ENCODE measurements at regions not wholly inside any gene's neighbourhood (a gene's known extent, or its start where the extent isn't known, plus 50 kb on each side); places are given as distances from the start of the nearest gene placed in this dataset.

DNA sequence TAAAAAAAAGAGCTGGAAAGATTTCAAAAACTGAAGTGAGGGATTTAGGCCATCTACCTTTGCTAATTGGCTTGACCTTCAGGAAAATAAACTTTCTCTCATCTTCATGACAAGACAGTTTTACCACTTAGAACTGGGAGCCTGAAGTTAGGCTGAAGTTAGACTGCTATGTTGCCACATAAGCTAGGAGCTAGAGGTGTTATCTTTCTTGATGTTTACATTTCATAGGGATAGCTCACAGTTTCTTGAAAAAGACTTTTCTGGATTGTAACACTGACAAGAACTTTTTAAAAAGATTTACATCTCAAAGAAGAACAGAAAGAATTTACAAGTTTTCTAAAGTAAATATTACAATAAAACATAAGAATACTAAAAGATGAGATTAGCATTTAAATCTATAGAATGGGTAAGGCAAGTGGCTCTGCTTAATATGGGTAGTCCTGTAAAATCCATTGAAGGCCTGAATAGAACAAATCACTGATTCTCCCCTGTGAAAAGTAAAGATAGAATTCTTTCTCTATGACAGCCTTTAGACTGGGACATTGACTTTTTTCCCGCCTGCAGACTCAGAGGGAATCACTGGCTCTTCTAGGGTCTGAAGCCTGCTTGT is 1665.4 kb upstream of the CDH9 start:
- TF ChIP-seq, protein P1, sequence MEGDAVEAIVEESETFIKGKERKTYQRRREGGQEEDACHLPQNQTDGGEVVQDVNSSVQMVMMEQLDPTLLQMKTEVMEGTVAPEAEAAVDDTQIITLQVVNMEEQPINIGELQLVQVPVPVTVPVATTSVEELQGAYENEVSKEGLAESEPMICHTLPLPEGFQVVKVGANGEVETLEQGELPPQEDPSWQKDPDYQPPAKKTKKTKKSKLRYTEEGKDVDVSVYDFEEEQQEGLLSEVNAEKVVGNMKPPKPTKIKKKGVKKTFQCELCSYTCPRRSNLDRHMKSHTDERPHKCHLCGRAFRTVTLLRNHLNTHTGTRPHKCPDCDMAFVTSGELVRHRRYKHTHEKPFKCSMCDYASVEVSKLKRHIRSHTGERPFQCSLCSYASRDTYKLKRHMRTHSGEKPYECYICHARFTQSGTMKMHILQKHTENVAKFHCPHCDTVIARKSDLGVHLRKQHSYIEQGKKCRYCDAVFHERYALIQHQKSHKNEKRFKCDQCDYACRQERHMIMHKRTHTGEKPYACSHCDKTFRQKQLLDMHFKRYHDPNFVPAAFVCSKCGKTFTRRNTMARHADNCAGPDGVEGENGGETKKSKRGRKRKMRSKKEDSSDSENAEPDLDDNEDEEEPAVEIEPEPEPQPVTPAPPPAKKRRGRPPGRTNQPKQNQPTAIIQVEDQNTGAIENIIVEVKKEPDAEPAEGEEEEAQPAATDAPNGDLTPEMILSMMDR (conservative IDR thresholded peaks at IDR 0.05) = no peak
- no peak overlapping the region for H3K27ac ChIP-seq

DNA sequence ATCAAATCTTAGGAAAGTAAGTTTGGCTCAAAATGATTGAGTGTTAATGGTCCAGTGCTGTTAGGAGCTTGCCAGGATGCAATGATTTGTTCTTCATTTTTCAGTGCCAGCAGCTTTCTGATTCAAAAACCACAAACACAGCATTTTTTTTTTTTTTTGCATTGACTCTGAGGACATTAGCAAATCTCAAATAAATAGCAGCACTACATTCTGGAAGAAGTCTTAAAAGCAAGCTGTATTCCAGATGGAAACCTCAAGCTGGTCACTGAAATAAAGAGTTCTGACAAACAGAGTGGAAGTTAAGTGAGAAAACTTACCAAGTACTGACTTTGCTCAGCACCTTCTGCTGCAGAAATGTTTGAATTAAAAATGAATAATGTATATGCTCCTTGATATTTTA is 1653.1 kb upstream of the CDH9 start:
- no peak overlapping the region for H3K27ac ChIP-seq
- TF ChIP-seq, protein P1 (conservative IDR thresholded peaks at IDR 0.05) = no peak

DNA sequence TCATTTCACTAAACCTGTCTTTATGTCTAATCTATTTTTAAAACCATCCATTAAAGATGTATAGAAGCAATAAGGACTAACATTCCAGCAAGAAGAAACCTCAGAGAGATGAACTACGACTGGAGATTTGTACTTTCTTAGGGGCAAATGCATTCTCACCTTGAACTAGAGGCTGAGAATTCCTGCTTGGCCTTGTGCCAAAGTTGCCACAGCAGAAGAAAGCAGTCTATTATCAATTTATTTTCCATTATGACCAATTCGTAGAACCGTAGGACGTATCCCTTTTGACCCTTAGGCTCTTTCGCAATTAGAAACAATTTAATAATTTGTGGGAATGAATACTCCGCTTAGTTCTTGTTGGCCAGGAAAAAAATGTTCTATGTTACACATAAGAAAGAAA is 1647.4 kb upstream of the CDH9 start:
- H3K27ac ChIP-seq = no peak overlapping the region
- TF ChIP-seq, protein P1 (conservative IDR thresholded peaks at IDR 0.05) = no peak

DNA sequence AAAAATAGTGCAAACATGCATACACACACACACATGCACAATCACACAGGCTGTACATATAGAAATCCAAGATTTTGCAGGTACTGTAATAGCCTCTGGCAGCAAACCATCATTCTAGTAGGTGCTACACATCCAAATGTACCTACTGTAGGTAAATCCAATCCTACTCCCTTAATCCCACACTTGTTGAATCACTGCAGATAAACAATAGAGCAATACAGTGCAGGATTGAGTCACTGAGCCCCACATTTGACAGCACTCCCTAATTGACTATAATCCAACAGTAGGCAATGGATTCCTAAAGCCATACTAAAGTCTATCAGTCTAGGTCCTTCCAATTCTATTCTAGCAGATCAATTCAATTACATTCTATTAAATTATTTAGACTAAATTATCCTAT is 1640.5 kb upstream of the CDH9 start:
- H3K27ac ChIP-seq = no peak overlapping the region
- TF ChIP-seq, protein P1 (conservative IDR thresholded peaks at IDR 0.05) = no peak

DNA sequence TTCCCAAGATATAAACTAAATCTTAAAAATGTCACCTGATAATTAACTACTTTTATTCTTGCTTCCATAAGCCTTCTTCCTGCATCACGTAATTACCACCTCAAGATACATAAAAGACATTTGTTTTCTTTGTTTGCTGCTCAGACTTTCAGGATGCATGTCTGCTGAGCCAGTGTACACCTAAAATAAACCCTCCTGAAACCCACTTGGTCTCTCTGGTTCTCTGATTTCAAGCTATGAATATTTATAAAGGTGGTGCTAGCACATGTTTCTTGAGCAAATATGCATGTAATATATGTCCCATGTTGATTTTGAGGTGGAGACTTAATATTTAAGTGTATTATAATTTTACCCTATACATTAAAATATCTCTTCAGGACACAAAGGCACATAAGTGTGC is 1627.7 kb upstream of the CDH9 start:
- TF ChIP-seq, protein P1 (conservative IDR thresholded peaks at IDR 0.05) = no peak
- no peak overlapping the region for H3K27ac ChIP-seq

DNA sequence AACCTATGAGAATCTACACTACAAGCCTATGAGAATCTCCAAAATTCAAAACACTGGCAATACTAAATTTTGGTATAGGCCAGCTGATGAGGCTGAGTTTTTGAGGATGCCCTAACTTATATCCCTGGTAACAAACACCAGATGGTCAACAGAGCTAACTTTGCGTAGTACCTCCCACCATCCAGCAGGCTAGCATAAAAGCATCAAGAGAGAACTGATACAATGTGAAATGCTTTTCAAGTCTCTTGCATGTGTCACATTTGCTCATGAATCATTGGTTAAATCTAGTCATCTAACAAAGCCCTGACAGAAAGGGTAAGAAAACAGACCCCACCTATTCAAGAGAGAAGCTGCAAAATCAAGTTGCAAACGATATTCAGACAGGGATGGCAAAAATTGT is 1609.7 kb upstream of the CDH9 start:
- H3K27ac ChIP-seq = no peak overlapping the region
- TF ChIP-seq, protein P1 (conservative IDR thresholded peaks at IDR 0.05) = no peak

DNA sequence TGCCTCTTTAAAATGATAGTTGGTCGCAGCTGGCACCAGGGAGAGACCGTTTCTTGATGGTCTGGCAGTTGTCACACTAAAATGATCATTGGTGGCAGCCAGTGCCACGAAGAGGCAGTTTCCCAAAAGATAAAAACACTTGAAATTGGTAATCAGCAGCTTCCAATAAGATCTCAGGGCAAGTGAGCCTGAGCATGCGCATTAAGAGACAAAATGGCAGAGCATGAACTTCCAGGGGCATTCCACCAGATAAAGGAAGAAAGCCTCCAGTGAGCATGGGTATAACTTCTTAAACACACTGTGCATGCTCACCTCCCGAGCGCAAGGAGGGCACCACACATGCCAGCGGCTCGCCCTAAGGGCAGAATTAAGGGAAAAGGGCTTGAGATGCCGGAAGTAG is 1594.2 kb upstream of the CDH9 start:
- TF ChIP-seq, protein P1 (conservative IDR thresholded peaks at IDR 0.05) = no peak
- no peak overlapping the region for H3K27ac ChIP-seq

Measured in VCaP (cell line).